Panc1 (cell line): ENCODE measurements at regions not wholly inside any gene's neighbourhood (a gene's known extent, or its start where the extent isn't known, plus 50 kb on each side); places are given as distances from the start of the nearest gene placed in this dataset.

Source experiments
- ATAC-seq: fragments of 200-7000 bp; cut with Tn5 transposase; 2 replicates; pipeline ENCODE4 v1.9.1; 2020; ENCODE audit warnings: mild to moderate bottlenecking, moderate library complexity
- BruUV-seq: library from RNA; stranded (reverse); fragments of 400-500 nt; replicated peaks from 2 replicates; lab custom pipeline; 2021; lab: Mats Ljungman, UMichigan
- CTCF ChIA-PET: fragments of 300-600 bp; sonication (Branson Sonifier 250); formaldehyde crosslinking; loops from one replicate; lab custom pipeline; 2022; ENCODE audit warnings: antibody characterized with exemption; lab: Charles Lee
- POLR2A ChIA-PET: fragments of 300-600 bp; sonication (Branson Sonifier 250); formaldehyde crosslinking; loops from one replicate; lab custom pipeline; 2022; ENCODE audit warnings: antibody characterized with exemption; lab: Charles Lee
- DNase-seq: peaks from one replicate; pipeline ENCODE4 v3.0.0-alpha.2; 2010; ENCODE audit warnings: low read depth, low spot score
- H3K27ac ChIP-seq: 2 replicates; pipeline ENCODE4 v1.5.1; 2011; ENCODE audit warnings: mild to moderate bottlenecking, low read length, inconsistent platforms
- H3K27me3 ChIP-seq: fragments of 200-500 bp; sonication (Bioruptor generic); 2 replicates; pipeline ENCODE4 v1.6.0; 2014; ENCODE audit warnings: low read length, inconsistent platforms; ENCODE audit not compliant: control insufficient read depth, insufficient read depth
- H3K36me3 ChIP-seq: fragments of 200-500 bp; sonication (Bioruptor generic); 2 replicates; pipeline ENCODE4 v1.5.1; 2014; ENCODE audit warnings: inconsistent platforms, mild to moderate bottlenecking, low read length, moderate library complexity; ENCODE audit not compliant: control insufficient read depth, insufficient read depth
- H3K4me1 ChIP-seq: 2 replicates; pipeline ENCODE4 v1.5.1; 2011; ENCODE audit warnings: inconsistent platforms, mild to moderate bottlenecking, low read length, moderate library complexity; ENCODE audit not compliant: control insufficient read depth, insufficient read depth
- H3K4me3 ChIP-seq, 2 experiments: 2 replicates each; pipeline ENCODE4 v1.5.1; 2011 to 2012; ENCODE audit warnings: low read depth in 2 of 2, low read length in 2 of 2, mild to moderate bottlenecking in 2 of 2, inconsistent platforms in 1 of 2, moderate library complexity in 1 of 2
- H3K9me3 ChIP-seq: fragments of 200-500 bp; sonication (Bioruptor generic); 2 replicates; pipeline ENCODE4 v1.5.1; 2014; ENCODE audit warnings: low read depth, mild to moderate bottlenecking, inconsistent platforms, low read length, moderate library complexity; ENCODE audit not compliant: control insufficient read depth, insufficient read depth
- CTCF ChIP-seq: fragments of 450-650 bp; IDR thresholded peaks from 2 replicates; pipeline ENCODE4 v1.5.1; 2017; ENCODE audit warnings: mild to moderate bottlenecking
- POLR2AphosphoS5 ChIP-seq: IDR thresholded peaks from 2 replicates; pipeline ENCODE4 v1.6.1; 2012; ENCODE audit warnings: mild to moderate bottlenecking, low read depth, low read length, moderate library complexity
- REST ChIP-seq, 2 experiments: IDR thresholded peaks; 2 replicates each; pipeline ENCODE4 v1.6.1; 2011 to 2012; ENCODE audit warnings: low read depth in 2 of 2, control low read depth in 1 of 2, low read length in 1 of 2, mild to moderate bottlenecking in 1 of 2, moderate library complexity in 1 of 2; ENCODE audit not compliant: insufficient read depth in 1 of 2
- SIN3A ChIP-seq: IDR thresholded peaks from 2 replicates; pipeline ENCODE4 v1.6.1; 2012; ENCODE audit warnings: low read depth, mild to moderate bottlenecking, low read length, moderate library complexity, borderline replicate concordance; ENCODE audit not compliant: insufficient read depth
- TCF7L2 ChIP-seq: IDR thresholded peaks from 2 replicates; pipeline ENCODE4 v1.6.1; 2011; ENCODE audit warnings: mild to moderate bottlenecking, low read depth, low read length, inconsistent platforms
- in situ Hi-C: cut with HindIII; loops from 2 replicates; pipeline ENCODE4 v1.10.0; 2016; ENCODE audit warnings: low sequenced_read_pairs, low pct_unique_long_range_greater_than_20kb
- intact Hi-C: fragments of 100-400 bp; cut with micrococcal nuclease; formaldehyde crosslinking; loops from one replicate; pipeline ENCODE4 v1.10.0; 2022; ENCODE audit not compliant: unreplicated experiment

GRCh38 chr3:42019953-42020260 lies 58.0 kb upstream of the ULK4 start:
- in situ Hi-C loops (no loop called here), intact Hi-C loops (loop anchor here (5.0 to 10.0 kb wide), 2 partner anchors 77 to 125 kb away; no protein-coding TSS in a partner anchor)
- POLR2A ChIA-PET, result interaction anchor here (0.7 kb wide), 1 partner anchor 12 kb away, joined by 3 read pairs; no protein-coding TSS in a partner anchor
- H3K9me3 ChIP-seq, result no peaks in the 10 kb centered on the region
- CTCF ChIA-PET, result no interaction called here
- no peak overlapping the region for H3K4me3 ChIP-seq
- H3K4me1 ChIP-seq, result peaks cover 67% of the 10 kb centered on the region
- H3K27me3 ChIP-seq, result no peaks in the 10 kb centered on the region
- no peak for TF ChIP-seq CTCF
- TF ChIP-seq POLR2AphosphoS5, result no peak
- no peak for TF ChIP-seq SIN3A
- no peak for TF ChIP-seq REST (IDR thresholded peaks at IDR 0.05; ENCODE audit: insufficient read depth in 1 of 2, low read depth in 2 of 2, low read length in 1 of 2)
- no peak for TF ChIP-seq TCF7L2
- H3K27ac ChIP-seq, result peak overlapping the region; percentile 57; the same call in 1 of the 2 replicates
- DNase-seq, result no peak
- ATAC-seq, result no peak
- TSS peak; percentile 4 for BruUV-seq
- H3K36me3 ChIP-seq, result no peaks in the 10 kb centered on the region

- in situ Hi-C loops, result no loop called here
- no TSS peak for BruUV-seq
- Histone ChIP-seq H3K4me1 (peaks cover 64% of the 10 kb centered on the region), H3K27me3 (no peaks in the 10 kb centered on the region), H3K4me3 (no peak overlapping the region), H3K9me3 (no peaks in the 10 kb centered on the region), H3K36me3 (no peaks in the 10 kb centered on the region), H3K27ac (peak overlapping the region; percentile 57; the same call in 1 of the 2 replicates)
- TF ChIP-seq CTCF (no peak), SIN3A (no peak), POLR2AphosphoS5 (no peak), TCF7L2 (no peak), REST (IDR thresholded peaks at IDR 0.05; ENCODE audit: insufficient read depth in 1 of 2, low read depth in 2 of 2, low read length in 1 of 2) (no peak)
- ChIA-PET CTCF (no interaction called here), POLR2A (no interaction called here)
- DNase-seq (no peak), ATAC-seq (no peak)
- intact Hi-C loops, result loop anchor here (5.0 to 10.0 kb wide), 2 partner anchors 78 to 125 kb away; no protein-coding TSS in a partner anchor
Measured at GRCh38 chr3:42019144-42019952, 57.4 kb upstream of the ULK4 start.
